C4-2B (cell line): ENCODE measurements at regions not wholly inside any gene's neighbourhood (a gene's known extent, or its start where the extent isn't known, plus 50 kb on each side); places are given as distances from the start of the nearest gene placed in this dataset.
A peak's percentile ranks its signal among the peaks of the same experiment; 100 is the strongest.

Source experiments
- H3K27ac ChIP-seq: fragments of 450-650 bp; 2 replicates; pipeline ENCODE4 v1.5.1; 2017
- ZFX ChIP-seq: fragments of 450-650 bp; IDR thresholded peaks from 2 replicates; pipeline ENCODE4 v1.6.1; 2017
- TF ChIP-seq, protein P1 (sequence below): fragments of 450-650 bp; conservative IDR thresholded peaks from 2 replicates; pipeline ENCODE4 v1.5.1; 2017; ENCODE audit warnings: mild to moderate bottlenecking

GRCh38 chr7:25857376-25858067, 294.5 kb upstream of the NFE2L3 start:
- peak overlapping the region; percentile 78 for H3K27ac ChIP-seq
- TF ChIP-seq ZFX, result no peak
- TF ChIP-seq, protein P1, sequence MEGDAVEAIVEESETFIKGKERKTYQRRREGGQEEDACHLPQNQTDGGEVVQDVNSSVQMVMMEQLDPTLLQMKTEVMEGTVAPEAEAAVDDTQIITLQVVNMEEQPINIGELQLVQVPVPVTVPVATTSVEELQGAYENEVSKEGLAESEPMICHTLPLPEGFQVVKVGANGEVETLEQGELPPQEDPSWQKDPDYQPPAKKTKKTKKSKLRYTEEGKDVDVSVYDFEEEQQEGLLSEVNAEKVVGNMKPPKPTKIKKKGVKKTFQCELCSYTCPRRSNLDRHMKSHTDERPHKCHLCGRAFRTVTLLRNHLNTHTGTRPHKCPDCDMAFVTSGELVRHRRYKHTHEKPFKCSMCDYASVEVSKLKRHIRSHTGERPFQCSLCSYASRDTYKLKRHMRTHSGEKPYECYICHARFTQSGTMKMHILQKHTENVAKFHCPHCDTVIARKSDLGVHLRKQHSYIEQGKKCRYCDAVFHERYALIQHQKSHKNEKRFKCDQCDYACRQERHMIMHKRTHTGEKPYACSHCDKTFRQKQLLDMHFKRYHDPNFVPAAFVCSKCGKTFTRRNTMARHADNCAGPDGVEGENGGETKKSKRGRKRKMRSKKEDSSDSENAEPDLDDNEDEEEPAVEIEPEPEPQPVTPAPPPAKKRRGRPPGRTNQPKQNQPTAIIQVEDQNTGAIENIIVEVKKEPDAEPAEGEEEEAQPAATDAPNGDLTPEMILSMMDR, result no peak

DNA sequence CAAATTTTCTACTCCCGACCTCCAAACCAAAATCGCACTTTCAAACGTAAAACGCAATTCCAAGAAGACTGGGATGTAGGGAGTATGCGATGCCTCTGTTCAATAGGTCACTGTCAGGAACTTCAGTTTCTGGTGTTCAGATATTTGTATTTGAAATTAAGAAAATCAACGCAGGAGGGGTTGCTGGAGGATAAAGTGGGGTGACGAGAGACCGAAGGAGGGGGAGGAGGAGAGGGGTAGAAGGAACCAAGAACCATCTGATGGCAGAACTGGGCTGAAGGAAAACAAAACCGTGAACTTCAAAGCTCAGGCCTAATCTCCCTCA, 293.8 kb upstream of the NFE2L3 start:
- H3K27ac ChIP-seq, result peak overlapping the region; percentile 78
- TF ChIP-seq, protein P1, result no peak
- no peak for TF ChIP-seq ZFX

DNA sequence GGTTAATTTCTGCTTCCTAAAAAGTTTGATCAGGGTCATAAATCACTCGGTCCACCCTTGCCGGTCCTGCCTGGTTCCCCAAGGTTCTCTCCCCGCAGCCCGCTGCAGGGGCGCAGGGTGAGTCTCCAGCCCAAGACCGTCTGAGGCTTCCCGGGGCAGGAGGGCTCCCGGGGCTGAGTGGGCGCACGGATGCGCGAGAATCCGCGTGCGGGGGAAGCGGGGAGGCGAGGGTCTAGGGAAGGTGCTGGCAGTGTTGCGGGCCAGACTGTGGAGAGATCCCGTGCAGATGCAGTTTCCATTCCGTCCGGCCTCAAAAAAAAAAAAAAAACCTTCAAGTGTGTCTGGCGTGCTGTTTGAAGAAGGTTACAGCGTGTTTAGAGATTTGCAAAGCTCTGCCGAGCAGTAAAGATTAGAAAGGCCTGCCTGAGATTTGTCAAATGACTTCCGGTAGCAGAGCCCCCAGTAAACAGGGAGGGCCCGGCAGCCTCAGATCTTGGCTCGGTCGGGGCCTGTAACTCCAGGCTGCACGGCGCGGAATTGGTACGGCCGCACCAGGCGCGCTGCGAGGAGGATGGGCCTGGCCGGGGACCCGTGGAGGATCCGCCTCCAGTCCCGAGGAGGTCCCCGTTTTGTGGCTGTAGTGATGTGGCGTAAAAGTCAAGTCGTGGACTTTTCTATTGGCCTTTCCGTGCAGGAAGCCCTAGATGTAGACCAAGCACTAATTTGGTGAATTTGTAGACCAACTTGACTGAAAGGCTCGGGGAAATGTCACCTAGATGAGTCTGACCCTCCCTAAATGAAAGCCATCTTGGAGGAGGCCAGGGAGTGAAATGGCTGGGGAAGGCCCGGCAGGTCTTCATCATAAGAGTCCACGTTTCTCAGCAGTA, 293.2 kb upstream of the NFE2L3 start:
- TF ChIP-seq, protein P1, result no peak
- no peak for TF ChIP-seq ZFX
- H3K27ac ChIP-seq, result peak overlapping the region; percentile 78

DNA sequence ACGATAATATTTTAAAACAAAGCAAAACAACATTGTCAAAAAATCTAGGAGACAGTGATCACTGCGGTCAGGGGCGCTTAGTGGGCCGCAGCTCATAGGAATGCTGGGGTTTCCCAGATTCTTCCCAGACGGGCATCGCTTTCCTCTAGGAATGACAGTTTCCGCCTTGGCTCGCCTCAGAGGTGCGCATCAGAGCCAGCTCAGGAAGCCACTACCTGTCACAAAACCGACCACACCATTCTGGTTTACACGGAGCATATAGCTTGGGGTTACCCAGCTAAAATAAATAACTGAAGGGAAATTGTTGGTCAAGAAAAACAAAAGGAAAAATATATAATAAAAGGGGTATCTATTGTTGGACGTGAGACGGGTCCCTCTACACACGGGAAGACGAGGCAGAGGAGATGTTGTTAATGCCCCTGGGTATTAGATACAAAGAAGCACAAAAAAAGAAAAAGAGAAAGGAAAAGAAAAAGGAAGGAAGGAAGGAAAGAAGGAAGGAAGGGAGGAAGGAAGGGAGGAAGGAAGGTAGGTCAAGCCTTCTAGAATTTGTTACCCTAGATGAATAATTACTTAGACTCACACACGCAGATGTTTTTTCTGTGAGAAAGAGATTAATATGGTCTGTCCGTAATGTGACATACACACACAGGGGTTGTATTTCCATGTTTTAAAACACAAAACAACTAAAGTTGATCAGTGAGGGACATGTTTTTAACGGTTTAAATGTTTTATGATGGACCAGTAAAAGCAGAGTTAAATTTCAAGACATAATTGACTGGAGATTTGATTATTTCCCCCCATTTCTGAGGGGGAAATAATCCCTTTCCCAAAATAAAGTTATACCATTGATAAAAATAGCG, 292.4 kb upstream of the NFE2L3 start:
- no peak overlapping the region for H3K27ac ChIP-seq

DNA sequence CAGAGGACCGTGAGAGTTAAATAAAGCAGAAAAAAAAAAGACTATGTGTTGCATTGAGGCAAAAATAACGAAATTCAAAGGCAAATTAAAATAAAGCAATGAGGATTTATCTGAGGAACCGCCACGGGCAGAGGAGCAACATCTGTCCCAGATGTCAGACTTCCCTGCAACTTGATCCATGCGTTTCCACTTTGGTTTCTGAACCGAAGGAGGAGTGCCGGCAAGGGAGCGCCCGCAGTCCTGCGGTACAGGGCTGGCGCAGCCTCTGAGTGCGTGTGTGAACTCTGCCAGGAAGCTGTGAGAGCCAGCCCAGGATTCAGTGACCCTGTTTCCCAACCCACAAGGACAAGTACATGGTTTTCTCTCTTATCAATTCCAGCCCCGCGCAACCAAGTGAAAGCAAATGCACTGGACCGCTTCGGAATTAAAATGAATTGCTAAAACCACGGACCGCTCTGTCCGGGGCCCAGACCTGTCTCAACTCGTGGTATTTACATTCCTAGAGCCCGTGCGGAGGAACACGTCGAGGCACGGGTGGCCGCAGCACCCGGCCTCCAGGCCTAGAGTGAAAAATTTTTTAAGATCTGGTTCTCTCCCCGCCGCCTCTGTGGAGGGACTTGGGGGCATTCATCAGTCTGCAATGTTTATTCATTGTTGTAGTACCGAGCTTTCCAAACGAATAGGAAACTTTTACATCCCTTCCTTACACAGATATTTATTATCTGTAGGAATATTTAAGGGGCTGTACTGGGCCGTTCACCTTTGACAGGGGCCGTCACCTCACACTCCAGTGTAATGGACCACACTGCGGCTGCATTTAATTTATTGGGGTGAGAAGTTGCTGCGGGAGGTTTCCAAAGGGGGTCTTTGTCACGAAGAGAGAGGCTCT, 291.5 kb upstream of the NFE2L3 start:
- no peak overlapping the region for H3K27ac ChIP-seq
- TF ChIP-seq, protein P1, result no peak
- no peak for TF ChIP-seq ZFX

More for the DNA sequence above, 292.4 kb upstream of the NFE2L3 start:
- TF ChIP-seq, protein P1, result no peak
- no peak for TF ChIP-seq ZFX

- no peak for TF ChIP-seq ZFX
- TF ChIP-seq, protein P1, result no peak
- H3K27ac ChIP-seq, result no peak overlapping the region
These were observed 290.9 kb upstream of the NFE2L3 start for GRCh38 chr7:25861164-25861496.
